Limb (tissue), 2 donors: ENCODE measurements at regions not wholly inside any gene's neighbourhood (a gene's known extent, or its start where the extent isn't known, plus 50 kb on each side); places are given as distances from the start of the nearest gene placed in this dataset.

Experiments used
- DNase-seq, 2 donors: peaks; one replicate each; pipeline ENCODE4 v3.0.0-alpha.2; 2016; ENCODE audit errors: extremely low spot score in 2 of 2

GRCh38 chr15:91716536-91716935, 137.0 kb upstream of the SLCO3A1 start:
- DNase-seq, result no peak

GRCh38 chr15:91717811-91718210, 135.7 kb upstream of the SLCO3A1 start:
- DNase-seq, result no peak

- DNase-seq, result no peak
These were observed 129.5 kb upstream of the SLCO3A1 start for GRCh38 chr15:91723959-91724358.

GRCh38 chr15:91733661-91734060, 119.8 kb upstream of the SLCO3A1 start:
- no peak for DNase-seq

- no peak for DNase-seq
These were observed 116.2 kb upstream of the SLCO3A1 start for GRCh38 chr15:91737151-91737818.

GRCh38 chr15:91741986-91742385, 111.5 kb upstream of the SLCO3A1 start:
- no peak for DNase-seq

- no peak for DNase-seq
These were observed 101.9 kb upstream of the SLCO3A1 start for GRCh38 chr15:91751611-91752010.

GRCh38 chr15:91752081-91752785, 101.3 kb upstream of the SLCO3A1 start:
- no peak for DNase-seq

- no peak for DNase-seq
These were observed 93.9 kb upstream of the SLCO3A1 start for GRCh38 chr15:91759560-91759959.

GRCh38 chr15:91765660-91766059, 87.8 kb upstream of the SLCO3A1 start:
- DNase-seq, result no peak

GRCh38 chr15:91769476-91769875, 84.0 kb upstream of the SLCO3A1 start:
- DNase-seq, result no peak

GRCh38 chr15:91769894-91770293, 83.6 kb upstream of the SLCO3A1 start:
- no peak for DNase-seq

GRCh38 chr15:91776104-91776503, 77.4 kb upstream of the SLCO3A1 start:
- DNase-seq, result no peak

- DNase-seq, result no peak
These were observed 73.5 kb upstream of the SLCO3A1 start for GRCh38 chr15:91779960-91780359.

GRCh38 chr15:91780387-91780786, 73.1 kb upstream of the SLCO3A1 start:
- DNase-seq, result no peak

- DNase-seq, result no peak
These were observed 71.3 kb upstream of the SLCO3A1 start for GRCh38 chr15:91782221-91782620.

GRCh38 chr15:91783008-91783407, 70.5 kb upstream of the SLCO3A1 start:
- DNase-seq, result no peak

- DNase-seq, result no peak
These were observed 70.1 kb upstream of the SLCO3A1 start for GRCh38 chr15:91783451-91783850.

- DNase-seq, result no peak
These were observed 68.4 kb upstream of the SLCO3A1 start for GRCh38 chr15:91784973-91785709.

- no peak for DNase-seq
These were observed 66.3 kb upstream of the SLCO3A1 start for GRCh38 chr15:91787198-91787597.

GRCh38 chr15:91789136-91789535, 64.4 kb upstream of the SLCO3A1 start:
- DNase-seq, result no peak

GRCh38 chr15:91790836-91791235, 62.7 kb upstream of the SLCO3A1 start:
- no peak for DNase-seq

- no peak for DNase-seq
These were observed 59.7 kb upstream of the SLCO3A1 start for GRCh38 chr15:91793771-91794170.
